ENCODE measurements at regions not wholly inside any gene's neighbourhood (a gene's known extent, or its start where the extent isn't known, plus 50 kb on each side); places are given as distances from the start of the nearest gene placed in this dataset.

- Mint-ChIP-seq H3K27me3 (ENCODE audit: insufficient read depth, low read depth, poor library complexity) (no peaks in the 10 kb centered on the region), H3K4me3 (no peak overlapping the region), H3K27ac (no peak overlapping the region), H3K9me3 (no peaks in the 10 kb centered on the region), H3K36me3 (ENCODE audit: low read depth) (no peaks in the 10 kb centered on the region), H3K4me1 (no peaks in the 10 kb centered on the region; the same call in 2 of the 3 replicates)
- DNase-seq (ENCODE audit: low spot score) (no peak), ATAC-seq (no peak)
- H3F3A ChIP-seq (replicated peaks; ENCODE audit: low read depth): no peaks in the 10 kb centered on the region
- TF ChIP-seq ZNF114 (CRISPR knock-in tag; IDR thresholded peaks at IDR 0.05) (no peak), CTCF (conservative IDR thresholded peaks at IDR 0.05; ENCODE audit: low read depth in 2 of 2) (peak in 1 of 2 experiments; percentile 19; a peak in 1 of 4 replicates)
- H3K9me2 ChIP-seq (ENCODE audit: insufficient read depth): no peaks in the 10 kb centered on the region
- H3K27ac ChIP-seq (ENCODE audit: low read depth): no peak overlapping the region
- no peaks in the 10 kb centered on the region for H3K27me3 ChIP-seq (ENCODE audit: insufficient read depth)
- no peaks in the 10 kb centered on the region for H3K36me3 ChIP-seq (ENCODE audit: insufficient read depth)
- no peaks in the 10 kb centered on the region for H4K20me1 ChIP-seq (replicated peaks; ENCODE audit: insufficient read depth)
- H2AFZ ChIP-seq: no peak overlapping the region
- no peaks in the 10 kb centered on the region for H3K79me2 ChIP-seq (replicated peaks; ENCODE audit: insufficient read depth)
- no peak overlapping the region for H3K4me3 ChIP-seq
- H3K4me1 ChIP-seq (ENCODE audit: insufficient read depth): no peaks in the 10 kb centered on the region
- no peak overlapping the region for H3K4me2 ChIP-seq
Measured at GRCh38 chr4:27619435-27619834, 758.8 kb downstream of the STIM2 start.

- Histone ChIP-seq H3K79me2 (replicated peaks; ENCODE audit: insufficient read depth) (no peaks in the 10 kb centered on the region), H3K4me3 (no peak overlapping the region), H3K27me3 (ENCODE audit: insufficient read depth) (no peaks in the 10 kb centered on the region), H2AFZ (0 out of 2 replicates have a peak overlapping the region, but pooled peaks have one; percentile 44), H3K36me3 (ENCODE audit: insufficient read depth) (no peaks in the 10 kb centered on the region), H3K9me2 (ENCODE audit: insufficient read depth) (no peaks in the 10 kb centered on the region), H4K20me1 (replicated peaks; ENCODE audit: insufficient read depth) (no peaks in the 10 kb centered on the region), H3K27ac (ENCODE audit: low read depth) (no peak overlapping the region), H3F3A (replicated peaks; ENCODE audit: low read depth) (no peaks in the 10 kb centered on the region), H3K4me2 (no peak overlapping the region), H3K4me1 (ENCODE audit: insufficient read depth) (no peaks in the 10 kb centered on the region)
- DNase-seq (ENCODE audit: low spot score): no peak
- no peaks in the 10 kb centered on the region for H3K36me3 Mint-ChIP-seq (ENCODE audit: low read depth)
- no peaks in the 10 kb centered on the region for H3K9me3 Mint-ChIP-seq
- no peaks in the 10 kb centered on the region for H3K27me3 Mint-ChIP-seq (ENCODE audit: insufficient read depth, low read depth, poor library complexity)
- ATAC-seq: no peak; the same call in 2 of the 3 replicates
- H3K27ac Mint-ChIP-seq: no peak overlapping the region
- no peak overlapping the region for H3K4me3 Mint-ChIP-seq
- no peaks in the 10 kb centered on the region; the same call in 2 of the 3 replicates for H3K4me1 Mint-ChIP-seq
- TF ChIP-seq CREB1 (CRISPR knock-in tag; IDR thresholded peaks at IDR 0.05; ENCODE audit: low read depth) (no peak), NANOG (IDR thresholded peaks at IDR 0.05; ENCODE audit: borderline replicate concordance) (no peak), ZNF462 (CRISPR knock-in tag; IDR thresholded peaks at IDR 0.05) (no peak), ETS1 (IDR thresholded peaks at IDR 0.05) (no peak), EZH2phosphoT487 (IDR thresholded peaks at IDR 0.05; ENCODE audit: unreplicated experiment) (no peak), ZNF114 (CRISPR knock-in tag; IDR thresholded peaks at IDR 0.05) (no peak), REST (IDR thresholded peaks at IDR 0.05; ENCODE audit: unreplicated experiment) (no peak), ZNF331 (CRISPR knock-in tag; IDR thresholded peaks at IDR 0.05; ENCODE audit: low read depth) (no peak), POLR2AphosphoS5 (IDR thresholded peaks at IDR 0.05; ENCODE audit: low read depth) (no peak)
Measured at GRCh38 chr4:27620886-27621285, 760.2 kb downstream of the STIM2 start.
